HG03565 (cell line): ENCODE measurements at regions not wholly inside any gene's neighbourhood (a gene's known extent, or its start where the extent isn't known, plus 50 kb on each side); places are given as distances from the start of the nearest gene placed in this dataset.

ENCODE experiments used
- ATAC-seq: cut with Tn5 transposase; IDR thresholded peaks from one replicate; pipeline ENCODE4 v1.9.1; 2021; ENCODE audit warnings: mild to moderate bottlenecking, moderate library complexity; ENCODE audit not compliant: unreplicated experiment

DNA sequence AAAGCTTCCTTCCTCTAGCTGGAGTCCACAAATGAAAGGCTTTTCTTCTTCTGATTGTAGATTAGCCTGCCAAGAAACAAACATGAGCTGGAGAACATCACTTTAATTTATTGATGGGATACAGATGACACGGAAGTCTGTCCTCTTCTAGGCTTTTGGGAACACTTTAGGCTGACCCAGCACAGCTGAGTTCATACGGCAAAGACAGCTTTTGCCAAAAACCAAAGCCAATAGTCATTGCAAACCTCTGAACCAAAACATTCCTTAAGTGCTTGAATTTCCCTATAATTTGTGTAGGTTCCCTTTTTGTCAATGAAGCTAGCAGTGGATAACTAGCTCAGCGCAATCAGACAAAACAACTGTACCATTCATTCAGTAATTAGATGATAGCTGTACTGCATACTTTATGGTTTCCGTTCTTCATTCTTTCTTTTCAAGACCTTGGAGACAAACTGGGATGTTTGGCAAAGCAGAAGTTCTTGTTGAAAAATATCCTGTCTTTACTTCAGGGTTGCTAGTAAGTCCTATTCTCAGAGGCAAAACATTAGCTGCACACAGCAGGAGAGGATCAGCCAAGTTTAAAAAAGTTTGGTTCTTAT lies 95.7 kb upstream of the SPRY2 start:
- ATAC-seq, result no peak

DNA sequence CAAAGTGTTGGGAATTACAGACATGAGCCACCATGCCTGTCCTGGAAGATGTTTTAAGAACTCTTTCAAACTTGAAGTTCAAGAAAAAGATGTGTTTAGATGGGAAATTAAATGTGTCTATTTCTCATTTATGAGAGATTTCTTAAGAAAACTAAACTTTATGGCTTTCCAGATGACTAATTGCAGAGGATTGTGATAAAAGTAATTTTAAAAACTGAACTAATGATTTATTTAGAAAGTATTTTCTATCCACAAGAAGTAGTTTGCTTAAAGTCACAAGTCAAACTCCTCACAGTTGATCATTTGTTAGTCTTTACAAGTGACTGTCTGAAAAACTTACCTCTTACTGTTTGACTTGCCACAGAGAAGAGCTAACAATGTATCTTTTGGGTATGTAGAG lies 89.6 kb upstream of the SPRY2 start:
- no peak for ATAC-seq

DNA sequence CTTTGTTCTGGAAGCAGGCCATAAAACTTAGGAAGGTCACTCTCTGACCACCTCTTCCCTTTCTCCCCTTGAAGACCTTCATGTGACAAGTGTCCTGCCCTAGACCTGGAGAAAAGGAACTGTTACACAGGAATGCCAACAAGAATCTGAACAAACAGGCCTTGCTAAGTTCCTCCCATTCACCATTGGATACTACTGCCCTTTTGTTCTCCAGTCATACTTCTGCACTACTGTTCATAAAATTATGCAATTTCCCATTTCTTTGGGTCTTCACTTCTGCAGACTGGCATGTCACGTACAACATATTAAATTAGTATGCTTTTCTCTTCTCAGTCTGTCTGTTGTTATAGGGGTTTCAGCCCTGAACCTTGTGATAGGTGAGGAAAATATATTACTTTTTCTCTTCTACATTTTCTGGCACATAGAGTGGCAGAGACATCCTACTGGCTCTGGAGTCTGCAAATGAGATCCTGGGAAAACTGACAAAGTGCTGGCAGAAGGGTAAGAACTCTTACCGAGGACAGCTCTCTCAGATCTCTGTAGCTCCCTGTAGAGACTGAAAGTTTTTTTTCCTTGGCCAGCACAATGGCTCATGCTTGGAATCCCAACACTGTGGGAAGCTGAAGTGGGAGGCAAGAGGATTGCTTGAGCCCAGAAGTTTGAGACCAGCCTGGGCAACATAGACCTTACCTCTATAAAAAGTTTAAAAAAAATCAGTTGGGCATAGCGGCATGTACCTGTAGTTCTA lies 87.6 kb upstream of the SPRY2 start:
- no peak for ATAC-seq

DNA sequence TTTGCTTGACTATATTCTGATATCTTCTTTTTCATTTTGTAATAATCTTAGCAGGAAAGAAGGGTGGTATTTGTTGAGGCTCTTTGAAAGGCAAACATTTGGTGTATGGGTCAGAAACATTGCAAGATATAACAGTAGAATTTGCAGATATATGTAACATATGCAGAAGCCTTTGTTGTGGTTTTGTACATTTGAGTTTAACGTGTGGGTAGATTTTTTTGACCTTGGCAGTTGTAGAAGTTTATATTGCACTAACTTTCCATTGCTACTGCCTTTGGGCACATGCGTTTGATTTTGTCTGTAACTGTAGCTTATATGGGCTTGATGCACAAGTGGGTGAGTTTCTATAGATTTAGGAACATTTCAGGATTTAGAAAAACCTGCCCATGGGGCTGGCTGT lies 78.5 kb upstream of the SPRY2 start:
- ATAC-seq, result no peak

DNA sequence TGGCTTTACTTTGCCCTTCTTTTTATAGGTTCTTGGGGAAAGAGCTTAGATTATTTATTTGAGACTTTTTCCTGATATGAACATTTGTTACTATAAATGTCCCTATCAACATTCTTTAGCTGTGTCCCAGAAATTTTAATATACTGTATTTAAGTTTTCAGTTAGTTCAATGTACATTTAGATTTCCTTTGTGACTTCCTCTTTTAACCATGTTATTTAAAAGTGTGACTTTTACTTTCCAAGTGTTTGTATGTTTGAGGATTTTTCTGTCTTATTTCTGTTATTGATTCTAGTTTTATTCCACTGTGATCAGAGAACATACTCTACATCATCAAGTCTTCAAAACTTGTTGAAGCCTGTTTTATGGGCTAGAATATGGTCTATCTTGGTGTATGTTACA lies 72.7 kb upstream of the SPRY2 start:
- no peak for ATAC-seq

DNA sequence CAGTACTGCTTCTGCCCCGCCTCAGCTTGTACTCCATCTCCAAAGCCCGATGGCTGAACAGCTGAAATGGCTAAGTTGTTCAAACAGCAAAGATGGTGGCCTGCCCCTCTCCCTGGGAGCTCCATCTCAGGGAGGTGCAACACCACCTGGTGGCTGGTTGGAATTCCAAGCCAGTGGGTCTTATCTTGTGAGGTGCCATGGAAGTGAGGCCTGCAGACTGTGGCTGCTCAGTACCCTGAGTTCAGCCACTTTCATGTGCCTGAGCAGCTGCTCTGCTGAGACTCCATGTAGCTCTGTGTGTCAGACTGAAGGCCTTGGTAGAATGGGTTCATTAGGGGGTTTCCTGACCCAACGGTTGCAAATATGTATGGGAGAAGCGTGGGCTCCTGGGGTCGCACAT lies 67.3 kb upstream of the SPRY2 start:
- no peak for ATAC-seq

DNA sequence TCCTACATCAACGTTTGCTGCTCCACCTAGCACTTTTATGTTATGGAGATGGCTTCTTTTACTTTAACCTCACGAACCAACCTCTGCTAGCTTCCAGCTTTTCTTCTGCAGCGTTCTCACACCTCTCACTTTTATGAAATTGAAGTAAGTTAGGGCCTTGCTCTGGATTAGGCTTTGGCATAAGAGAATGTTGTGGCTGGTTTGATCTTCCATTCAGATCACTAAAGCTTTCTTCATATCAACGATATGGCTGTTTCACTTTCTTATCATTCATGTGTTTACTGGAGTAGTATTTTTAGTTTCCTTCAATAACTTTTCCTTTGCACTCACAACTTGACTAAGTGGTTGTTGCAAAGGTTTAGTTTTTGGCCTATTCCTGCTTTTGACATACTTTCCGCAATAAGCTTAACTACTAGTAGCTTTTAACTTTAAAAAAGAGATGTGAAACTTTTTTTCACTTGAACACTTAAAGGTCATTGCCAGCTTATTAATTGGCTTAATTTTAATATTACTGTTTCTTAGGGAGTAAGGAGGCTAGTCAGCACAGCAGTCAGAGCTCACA lies 60.0 kb upstream of the SPRY2 start:
- ATAC-seq, result no peak

DNA sequence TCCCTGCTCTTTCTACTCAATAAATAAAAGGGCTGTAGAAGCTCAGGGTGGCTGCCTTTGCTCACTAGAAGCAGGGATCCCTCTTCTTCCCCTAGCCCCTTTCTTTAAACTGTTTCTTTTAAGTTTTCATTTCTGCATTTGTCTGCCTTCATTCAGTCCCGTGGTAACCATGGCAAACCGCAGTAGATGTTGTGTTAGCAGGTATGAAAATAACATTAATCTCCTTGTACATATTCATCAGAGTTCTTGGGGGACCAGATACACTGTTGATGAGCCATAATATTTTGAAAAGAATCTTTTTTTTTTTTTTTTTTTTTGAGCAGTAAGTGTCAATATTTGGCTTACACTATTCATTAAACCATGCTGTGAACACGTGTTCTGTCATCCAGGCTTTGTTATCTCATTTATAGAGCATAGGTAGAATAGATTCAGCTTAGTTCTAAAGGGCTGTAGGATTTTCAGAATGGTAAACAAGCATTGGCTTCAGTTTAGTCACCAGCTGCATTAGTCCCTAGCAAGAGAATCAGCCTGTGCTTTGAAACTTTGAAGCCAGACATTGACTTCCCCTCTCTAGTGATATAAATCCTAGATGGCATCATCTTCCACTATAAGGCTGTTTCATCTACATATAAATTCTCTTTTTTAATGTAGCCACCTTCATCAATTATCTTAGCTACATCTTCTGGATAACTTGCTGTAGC lies 59.4 kb upstream of the SPRY2 start:
- ATAC-seq, result no peak

DNA sequence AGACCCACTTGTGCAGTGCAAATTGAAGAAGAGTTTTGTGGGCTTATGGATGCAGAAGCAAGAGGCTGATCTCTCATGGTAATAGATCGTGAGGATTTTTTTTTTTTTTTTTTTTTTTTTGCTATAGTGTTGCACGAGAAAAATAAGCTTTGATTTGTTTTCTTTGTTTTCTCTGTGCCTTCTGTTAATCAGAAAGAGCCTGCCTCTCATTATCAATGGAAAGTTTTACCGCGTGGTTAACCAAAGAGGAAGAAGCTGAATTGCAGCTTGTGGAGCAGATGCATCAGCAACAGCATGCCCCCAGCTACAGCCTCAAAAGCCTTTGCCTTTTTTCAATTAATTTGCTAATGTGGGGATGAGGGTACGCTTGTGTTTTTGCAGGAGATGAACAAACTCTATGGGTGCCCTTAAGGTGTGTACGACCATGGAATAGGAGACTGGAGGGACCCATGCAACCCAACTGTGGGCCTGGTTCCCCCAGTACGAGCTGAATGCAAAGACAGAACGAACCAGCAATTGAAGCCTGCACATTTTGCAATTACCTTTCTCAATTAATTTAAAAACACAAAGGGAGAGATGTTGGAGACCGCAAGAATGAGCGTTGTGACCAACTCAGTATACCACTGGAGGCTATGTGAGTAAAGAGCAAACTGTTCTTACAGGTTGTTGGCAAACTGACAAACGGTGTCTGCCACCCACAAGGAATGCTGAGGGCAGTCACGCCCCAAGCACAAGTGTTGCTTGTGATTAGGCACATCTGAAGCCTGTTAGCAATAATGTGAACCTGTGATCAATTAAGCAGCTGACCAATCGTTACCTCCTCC lies 58.6 kb upstream of the SPRY2 start:
- ATAC-seq, result no peak
